ENCODE measurements at regions not wholly inside any gene's neighbourhood (a gene's known extent, or its start where the extent isn't known, plus 50 kb on each side); places are given as distances from the start of the nearest gene placed in this dataset.

DNA sequence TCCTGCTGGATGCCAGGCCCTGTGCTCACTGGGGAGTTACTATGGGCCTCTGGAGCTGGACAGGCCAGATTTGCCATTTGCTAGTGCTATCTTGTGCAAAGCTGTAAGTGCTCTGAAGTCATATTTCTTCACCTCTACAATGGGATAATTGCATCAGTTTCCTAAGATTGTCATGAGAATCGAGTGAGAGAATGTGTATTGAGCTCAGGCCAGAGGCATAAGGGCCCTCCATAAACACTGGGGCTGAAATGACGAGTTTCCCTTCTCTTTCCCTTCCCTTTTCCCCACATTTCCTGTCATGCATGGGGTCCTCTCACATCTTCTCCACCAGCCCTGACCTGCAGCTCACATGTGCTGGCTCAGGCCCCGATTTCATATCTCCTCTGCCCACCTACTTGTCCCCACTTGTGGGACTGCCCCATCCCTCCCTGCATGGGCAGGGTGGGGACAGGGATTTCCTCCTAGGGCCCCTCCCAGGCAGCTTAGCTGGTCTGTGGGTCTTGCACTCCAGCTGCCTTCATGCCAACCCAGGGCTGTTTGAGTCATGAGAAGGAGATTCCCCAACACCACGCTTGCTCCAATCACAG, 358.8 kb downstream of the MID1IP1 start:
- H3K4me3 ChIP-seq (ENCODE audit: low read depth, low read length), result no peak overlapping the region
- DNase-seq (ENCODE audit: low read depth, low spot score), result no peak
- TF ChIP-seq, protein P1, sequence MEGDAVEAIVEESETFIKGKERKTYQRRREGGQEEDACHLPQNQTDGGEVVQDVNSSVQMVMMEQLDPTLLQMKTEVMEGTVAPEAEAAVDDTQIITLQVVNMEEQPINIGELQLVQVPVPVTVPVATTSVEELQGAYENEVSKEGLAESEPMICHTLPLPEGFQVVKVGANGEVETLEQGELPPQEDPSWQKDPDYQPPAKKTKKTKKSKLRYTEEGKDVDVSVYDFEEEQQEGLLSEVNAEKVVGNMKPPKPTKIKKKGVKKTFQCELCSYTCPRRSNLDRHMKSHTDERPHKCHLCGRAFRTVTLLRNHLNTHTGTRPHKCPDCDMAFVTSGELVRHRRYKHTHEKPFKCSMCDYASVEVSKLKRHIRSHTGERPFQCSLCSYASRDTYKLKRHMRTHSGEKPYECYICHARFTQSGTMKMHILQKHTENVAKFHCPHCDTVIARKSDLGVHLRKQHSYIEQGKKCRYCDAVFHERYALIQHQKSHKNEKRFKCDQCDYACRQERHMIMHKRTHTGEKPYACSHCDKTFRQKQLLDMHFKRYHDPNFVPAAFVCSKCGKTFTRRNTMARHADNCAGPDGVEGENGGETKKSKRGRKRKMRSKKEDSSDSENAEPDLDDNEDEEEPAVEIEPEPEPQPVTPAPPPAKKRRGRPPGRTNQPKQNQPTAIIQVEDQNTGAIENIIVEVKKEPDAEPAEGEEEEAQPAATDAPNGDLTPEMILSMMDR (IDR thresholded peaks at IDR 0.05; ENCODE audit: insufficient read depth, low read length, missing control alignments), result no peak
- CTCF ChIA-PET, result no interaction called here
- POLR2A ChIA-PET, result no interaction called here

DNA sequence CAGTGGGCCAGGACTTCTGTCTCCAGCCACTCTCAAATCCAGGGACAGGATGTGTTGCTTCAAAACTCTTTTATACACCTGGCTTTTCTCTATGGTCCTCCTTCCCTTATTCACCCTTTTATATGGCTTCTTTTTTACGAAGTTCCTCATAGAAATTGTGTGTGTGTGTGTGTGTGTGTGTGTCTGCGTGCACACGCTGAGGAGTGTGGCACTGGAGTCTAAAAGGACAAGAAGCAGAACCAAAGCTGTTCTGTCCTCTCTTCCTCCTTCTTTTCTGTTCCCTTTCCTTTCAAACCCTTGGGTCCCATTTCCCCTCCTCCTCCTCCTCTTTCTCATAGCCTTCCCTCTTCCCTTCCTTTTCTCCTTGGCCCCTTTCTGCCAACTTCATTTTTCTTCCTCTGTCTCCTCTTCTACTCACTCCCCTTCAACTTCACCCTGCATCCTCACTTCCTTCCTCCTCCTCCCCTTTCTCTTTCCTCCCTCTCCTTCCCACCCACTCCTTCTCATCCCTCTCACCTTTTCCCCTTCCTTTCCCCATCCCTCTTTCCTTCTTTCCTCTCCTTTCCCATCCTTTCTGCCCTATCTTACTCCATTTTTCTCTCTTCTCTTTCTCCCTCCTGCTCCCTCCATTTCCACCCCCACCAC, 360.5 kb downstream of the MID1IP1 start:
- TF ChIP-seq, protein P1 (IDR thresholded peaks at IDR 0.05; ENCODE audit: insufficient read depth, low read length, missing control alignments), result no peak
- ChIA-PET POLR2A (no interaction called here), CTCF (no interaction called here)
- DNase-seq (ENCODE audit: low read depth, low spot score), result no peak
- H3K4me3 ChIP-seq (ENCODE audit: low read depth, low read length), result no peak overlapping the region

DNA sequence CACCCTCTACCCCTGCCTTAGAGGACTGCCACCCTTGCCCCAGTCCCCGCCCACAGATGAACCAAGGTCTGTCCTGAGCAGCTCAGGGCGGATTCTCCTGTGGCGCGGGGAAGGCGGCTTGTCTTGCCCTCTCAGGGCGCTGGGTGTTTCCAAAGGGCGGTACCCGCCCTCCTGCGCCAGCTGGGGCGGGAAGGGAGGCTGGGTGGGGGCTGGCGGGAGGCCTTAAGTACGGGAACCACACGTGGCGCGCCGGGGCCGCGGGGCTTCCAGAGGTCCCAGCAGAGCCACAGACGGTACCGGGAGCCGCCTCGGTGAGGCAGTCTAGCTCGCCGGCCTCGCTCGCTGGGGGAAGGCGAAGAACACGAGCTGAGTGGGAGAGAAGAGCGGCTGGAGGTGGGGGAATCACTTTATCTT, 361.1 kb downstream of the MID1IP1 start:
- no peak overlapping the region for H3K4me3 ChIP-seq (ENCODE audit: low read depth, low read length)
- no peak for DNase-seq (ENCODE audit: low read depth, low spot score)
- TF ChIP-seq, protein P1 (IDR thresholded peaks at IDR 0.05; ENCODE audit: insufficient read depth, low read length, missing control alignments), result no peak
- ChIA-PET POLR2A (no interaction called here), CTCF (no interaction called here)

DNA sequence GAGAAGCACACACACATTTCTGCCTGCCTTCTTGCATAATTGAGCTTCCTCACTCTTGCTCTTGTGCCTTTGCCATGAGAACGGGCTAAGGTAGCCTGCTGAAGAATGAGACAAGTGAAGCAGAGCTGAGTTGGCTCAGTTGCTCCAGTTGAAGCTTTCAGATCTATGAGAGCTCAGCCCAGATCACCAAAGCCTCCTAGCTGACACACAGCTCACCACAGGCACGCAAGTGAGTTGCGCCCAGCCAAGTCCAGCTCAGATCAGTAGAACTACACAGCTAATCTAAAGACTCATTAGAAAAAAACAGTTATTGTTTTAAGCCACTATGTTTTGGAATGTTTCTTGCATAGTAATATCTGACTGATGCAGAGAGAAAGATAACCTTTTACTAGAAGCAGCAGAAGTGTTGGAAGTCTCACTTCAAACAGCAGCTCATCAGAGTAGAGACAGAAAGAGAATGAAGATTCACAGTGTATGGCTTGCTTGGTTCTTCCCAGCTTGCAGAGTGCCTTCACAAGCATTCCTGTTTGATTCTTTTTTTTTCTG, 362.4 kb downstream of the MID1IP1 start:
- POLR2A ChIA-PET, result no interaction called here
- TF ChIP-seq, protein P1 (IDR thresholded peaks at IDR 0.05; ENCODE audit: insufficient read depth, low read length, missing control alignments), result no peak
- no peak overlapping the region for H3K4me3 ChIP-seq (ENCODE audit: low read depth, low read length)
- DNase-seq (ENCODE audit: low read depth, low spot score), result no peak
- CTCF ChIA-PET, result no interaction called here

DNA sequence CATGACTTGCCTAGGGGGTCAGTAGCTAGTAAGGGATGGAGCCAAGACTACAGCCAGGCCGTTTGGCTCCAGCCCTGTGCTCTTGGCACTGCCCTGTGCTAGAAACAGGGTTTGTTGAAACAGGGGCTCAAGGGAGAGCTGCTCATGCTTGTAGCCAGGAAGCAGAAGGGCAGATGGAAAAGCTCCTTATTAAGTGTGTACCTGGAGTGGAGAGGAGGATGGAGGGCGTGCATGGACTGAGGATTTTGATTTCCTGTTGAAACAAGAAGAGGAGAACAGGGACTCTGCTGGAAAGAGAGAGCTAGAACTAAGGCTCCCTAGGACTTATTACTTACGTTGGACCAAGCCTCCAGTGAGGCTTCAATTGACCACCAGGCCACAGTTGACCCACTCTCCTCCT, 363.0 kb downstream of the MID1IP1 start:
- ChIA-PET POLR2A (no interaction called here), CTCF (no interaction called here)
- no peak for DNase-seq (ENCODE audit: low read depth, low spot score)
- no peak overlapping the region for H3K4me3 ChIP-seq (ENCODE audit: low read depth, low read length)
- TF ChIP-seq, protein P1 (IDR thresholded peaks at IDR 0.05; ENCODE audit: insufficient read depth, low read length, missing control alignments), result no peak

DNA sequence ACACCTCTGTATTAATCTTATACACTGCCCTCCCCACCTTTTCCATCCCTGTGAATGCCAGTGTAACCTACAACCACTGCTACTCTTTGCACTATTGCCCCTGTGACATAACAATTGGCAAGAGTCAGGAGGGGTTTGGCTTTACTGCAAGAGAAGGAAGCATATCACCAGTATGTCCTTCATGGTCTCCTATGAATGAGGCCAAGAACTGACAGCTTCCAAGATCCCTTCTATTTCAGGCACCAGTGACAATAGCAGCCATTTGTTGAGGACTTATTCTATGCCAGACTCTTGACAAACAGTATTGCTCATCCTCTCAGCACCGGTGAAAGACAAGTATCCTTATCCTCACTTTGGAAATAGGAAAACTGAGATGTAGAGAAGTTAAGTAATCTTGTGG, 363.9 kb downstream of the MID1IP1 start:
- no peak overlapping the region for H3K4me3 ChIP-seq (ENCODE audit: low read depth, low read length)
- TF ChIP-seq, protein P1 (IDR thresholded peaks at IDR 0.05; ENCODE audit: insufficient read depth, low read length, missing control alignments), result no peak
- no peak for DNase-seq (ENCODE audit: low read depth, low spot score)
- CTCF ChIA-PET, result no interaction called here
- POLR2A ChIA-PET, result no interaction called here
